ENCODE measurements at regions not wholly inside any gene's neighbourhood (a gene's known extent, or its start where the extent isn't known, plus 50 kb on each side); places are given as distances from the start of the nearest gene placed in this dataset.
"Not testable (repeated sequence)": the region's sequence is repeated elsewhere in the genome, so short reads cannot be mapped to it uniquely, and the experiment has no call there.

GRCh38 chr4:132227857-132228165 is 921.3 kb upstream of the PCDH10 start:
- TF ChIP-seq MAX (IDR thresholded peaks at IDR 0.05); JUND (IDR thresholded peaks at IDR 0.05); POLR2A (IDR thresholded peaks at IDR 0.05; ENCODE audit: borderline replicate concordance, extremely low read depth, insufficient read depth, insufficient read length); CEBPB (IDR thresholded peaks at IDR 0.05; ENCODE audit: low read depth); POLR2AphosphoS5 (IDR thresholded peaks at IDR 0.05; ENCODE audit: low read depth, low read length); ZBTB33 (IDR thresholded peaks at IDR 0.05; ENCODE audit: extremely low read depth, insufficient replicate concordance, low read length); REST (IDR thresholded peaks at IDR 0.05; ENCODE audit: low read depth): not testable (repeated sequence)
- peak; percentile 36 to 67 (median 51); a peak in 5 of 6 replicates for TF ChIP-seq CTCF (IDR thresholded peaks at IDR 0.05 in 2 of 3, conservative IDR thresholded peaks at IDR 0.05 in 1 of 3; ENCODE audit: borderline replicate concordance in 1 of 3, insufficient read depth in 1 of 3, low read depth in 2 of 3, low read length in 2 of 3)
